Activated CD8-positive, alpha-beta T cell treated with anti-CD3 and anti-CD28 coated beads for 36 hours (primary cell): ENCODE measurements at regions not wholly inside any gene's neighbourhood (a gene's known extent, or its start where the extent isn't known, plus 50 kb on each side); places are given as distances from the start of the nearest gene placed in this dataset.

Source experiments
- ATAC-seq: fragments of 200-7000 bp; cut with Tn5 transposase; one replicate; pipeline ENCODE4 v1.10.0; 2021; ENCODE audit warnings: mild to moderate bottlenecking, moderate library complexity
- CTCF ChIA-PET: fragments of 350-600 bp; sonication (Branson Sonifier 250); formaldehyde crosslinking; loops from one replicate; lab custom pipeline; 2021; ENCODE audit warnings: antibody characterized with exemption; lab: Charles Lee
- POLR2A ChIA-PET: fragments of 350-600 bp; sonication (Branson Sonifier 250); formaldehyde crosslinking; loops from one replicate; lab custom pipeline; 2021; ENCODE audit warnings: antibody characterized with exemption; lab: Charles Lee
- DNase-seq: peaks from one replicate; pipeline ENCODE4 v3.0.0-alpha.2; 2020
- H3K27ac Mint-ChIP-seq: one replicate; pipeline ENCODE4 v1.8.0; 2021; ENCODE audit warnings: mild to moderate bottlenecking, mixed read lengths
- H3K27me3 Mint-ChIP-seq: one replicate; pipeline ENCODE4 v1.8.0; 2021; ENCODE audit warnings: mixed read lengths
- H3K36me3 Mint-ChIP-seq: one replicate; pipeline ENCODE4 v1.8.0; 2021; ENCODE audit warnings: low read depth, mixed read lengths
- H3K4me1 Mint-ChIP-seq: one replicate; pipeline ENCODE4 v1.8.0; 2021; ENCODE audit warnings: low read depth, mixed read lengths
- H3K4me3 Mint-ChIP-seq: one replicate; pipeline ENCODE4 v1.8.0; 2021; ENCODE audit warnings: mild to moderate bottlenecking, moderate library complexity, mixed read lengths
- H3K9me3 Mint-ChIP-seq: one replicate; pipeline ENCODE4 v1.8.0; 2021; ENCODE audit warnings: mixed read lengths
- CTCF ChIP-seq: fragments of 200-600 bp; IDR thresholded peaks from one replicate; pipeline ENCODE4 v1.8.0; 2022; ENCODE audit warnings: antibody characterized with exemption, mild to moderate bottlenecking
- intact Hi-C: fragments of 100-400 bp; cut with micrococcal nuclease; formaldehyde crosslinking; loops from one replicate; pipeline ENCODE4 v1.10.0; 2022

GRCh38 chr7:13416071-13416470, 573.4 kb downstream of the ETV1 start:
- TF ChIP-seq CTCF: no peak
- DNase-seq (no peak), ATAC-seq (no peak)
- Mint-ChIP-seq H3K27me3 (no peaks in the 10 kb centered on the region), H3K36me3 (no peaks in the 10 kb centered on the region), H3K4me1 (no peaks in the 10 kb centered on the region), H3K4me3 (no peak overlapping the region), H3K9me3 (no peaks in the 10 kb centered on the region), H3K27ac (no peak overlapping the region)
- CTCF ChIA-PET: no interaction called here
- POLR2A ChIA-PET: no interaction called here
- intact Hi-C loops: no loop called here

- no peak overlapping the region for H3K4me3 Mint-ChIP-seq
- H3K4me1 Mint-ChIP-seq: no peaks in the 10 kb centered on the region
- H3K36me3 Mint-ChIP-seq: no peaks in the 10 kb centered on the region
- no peak for TF ChIP-seq CTCF
- H3K27me3 Mint-ChIP-seq: no peaks in the 10 kb centered on the region
- no peaks in the 10 kb centered on the region for H3K9me3 Mint-ChIP-seq
- POLR2A ChIA-PET: no interaction called here
- ATAC-seq: no peak
- intact Hi-C loops: no loop called here
- CTCF ChIA-PET: no interaction called here
- no peak for DNase-seq
- no peak overlapping the region for H3K27ac Mint-ChIP-seq
Observed at GRCh38 chr7:13416544-13416943, 572.9 kb downstream of the ETV1 start.

GRCh38 chr7:13420726-13421125, 568.7 kb downstream of the ETV1 start:
- ATAC-seq (no peak), DNase-seq (no peak)
- CTCF ChIA-PET: no interaction called here
- no peak for TF ChIP-seq CTCF
- POLR2A ChIA-PET: no interaction called here
- Mint-ChIP-seq H3K4me1 (no peaks in the 10 kb centered on the region), H3K36me3 (no peaks in the 10 kb centered on the region), H3K9me3 (no peaks in the 10 kb centered on the region), H3K27ac (no peak overlapping the region), H3K27me3 (no peaks in the 10 kb centered on the region), H3K4me3 (no peak overlapping the region)
- intact Hi-C loops: no loop called here

- CTCF ChIA-PET: no interaction called here
- H3K4me1 Mint-ChIP-seq: no peaks in the 10 kb centered on the region
- H3K27ac Mint-ChIP-seq: no peak overlapping the region
- intact Hi-C loops: no loop called here
- no peak for DNase-seq
- no peak for ATAC-seq
- no peaks in the 10 kb centered on the region for H3K27me3 Mint-ChIP-seq
- POLR2A ChIA-PET: no interaction called here
- no peaks in the 10 kb centered on the region for H3K9me3 Mint-ChIP-seq
- no peaks in the 10 kb centered on the region for H3K36me3 Mint-ChIP-seq
- H3K4me3 Mint-ChIP-seq: no peak overlapping the region
- no peak for TF ChIP-seq CTCF
Observed at GRCh38 chr7:13421776-13422175, 567.7 kb downstream of the ETV1 start.

GRCh38 chr7:13433946-13434345, 555.5 kb downstream of the ETV1 start:
- intact Hi-C loops: no loop called here
- no peaks in the 10 kb centered on the region for H3K27me3 Mint-ChIP-seq

More at GRCh38 chr7:13433946-13434345, 555.5 kb downstream of the ETV1 start:
- TF ChIP-seq CTCF: no peak
- no peaks in the 10 kb centered on the region for H3K36me3 Mint-ChIP-seq
- H3K4me1 Mint-ChIP-seq: no peaks in the 10 kb centered on the region
- DNase-seq: no peak
- no peak for ATAC-seq
- no peak overlapping the region for H3K27ac Mint-ChIP-seq
- H3K4me3 Mint-ChIP-seq: no peak overlapping the region
- POLR2A ChIA-PET: no interaction called here
- H3K9me3 Mint-ChIP-seq: no peaks in the 10 kb centered on the region
- CTCF ChIA-PET: no interaction called here
